K562 (cell line): ENCODE measurements at regions not wholly inside any gene's neighbourhood (a gene's known extent, or its start where the extent isn't known, plus 50 kb on each side); places are given as distances from the start of the nearest gene placed in this dataset.

Experiments
- POU5F1 ChIP-seq: fragments of 150-350 bp; IDR thresholded peaks from 2 replicates; pipeline ENCODE4 v1.6.1; 2014; ENCODE audit warnings: borderline replicate concordance, low read length, low read depth, mild to moderate bottlenecking; ENCODE audit not compliant: partially characterized antibody
- SREBF1 ChIP-seq: fragments of 150-350 bp; IDR thresholded peaks from 2 replicates; pipeline ENCODE4 v1.6.1; 2014; ENCODE audit warnings: antibody characterized with exemption, low read depth, low read length, borderline replicate concordance
- ZNF311 ChIP-seq: fragments of 250-450 bp; sonication (Bioruptor Pico); IDR thresholded peaks from 2 replicates; pipeline ENCODE4 v1.4.0; 2020; ENCODE audit warnings: mild to moderate bottlenecking, moderate library complexity
- ZNF316 ChIP-seq: fragments of 450-650 bp; IDR thresholded peaks from 2 replicates; pipeline ENCODE4 v1.6.1; 2016
- ZNF609 ChIP-seq: sonication (generic); formaldehyde crosslinking; IDR thresholded peaks from 2 replicates; pipeline ENCODE4 v1.8.1; 2023; ENCODE audit warnings: missing genetic modification reagents, mild to moderate bottlenecking, borderline replicate concordance
- ZNF695 ChIP-seq: fragments of 450-650 bp; formaldehyde crosslinking; IDR thresholded peaks from 2 replicates; pipeline ENCODE4 v1.4.0; 2020; ENCODE audit warnings: mild to moderate bottlenecking, moderate library complexity
- ZSCAN32 ChIP-seq: fragments of 450-650 bp; formaldehyde crosslinking; IDR thresholded peaks from 2 replicates; pipeline ENCODE4 v1.4.0; 2020; ENCODE audit warnings: mild to moderate bottlenecking, moderate library complexity
- TF ChIP-seq, protein P1 (sequence below): sonication (generic); formaldehyde crosslinking; IDR thresholded peaks from 2 replicates; pipeline ENCODE4 v1.8.0; 2022; ENCODE audit warnings: mild to moderate bottlenecking, missing genetic modification reagents
- TF ChIP-seq, protein P2 (sequence below): fragments of 450-650 bp; formaldehyde crosslinking; IDR thresholded peaks from 2 replicates; pipeline ENCODE4 v1.4.0; 2022; ENCODE audit warnings: mild to moderate bottlenecking, moderate library complexity

DNA sequence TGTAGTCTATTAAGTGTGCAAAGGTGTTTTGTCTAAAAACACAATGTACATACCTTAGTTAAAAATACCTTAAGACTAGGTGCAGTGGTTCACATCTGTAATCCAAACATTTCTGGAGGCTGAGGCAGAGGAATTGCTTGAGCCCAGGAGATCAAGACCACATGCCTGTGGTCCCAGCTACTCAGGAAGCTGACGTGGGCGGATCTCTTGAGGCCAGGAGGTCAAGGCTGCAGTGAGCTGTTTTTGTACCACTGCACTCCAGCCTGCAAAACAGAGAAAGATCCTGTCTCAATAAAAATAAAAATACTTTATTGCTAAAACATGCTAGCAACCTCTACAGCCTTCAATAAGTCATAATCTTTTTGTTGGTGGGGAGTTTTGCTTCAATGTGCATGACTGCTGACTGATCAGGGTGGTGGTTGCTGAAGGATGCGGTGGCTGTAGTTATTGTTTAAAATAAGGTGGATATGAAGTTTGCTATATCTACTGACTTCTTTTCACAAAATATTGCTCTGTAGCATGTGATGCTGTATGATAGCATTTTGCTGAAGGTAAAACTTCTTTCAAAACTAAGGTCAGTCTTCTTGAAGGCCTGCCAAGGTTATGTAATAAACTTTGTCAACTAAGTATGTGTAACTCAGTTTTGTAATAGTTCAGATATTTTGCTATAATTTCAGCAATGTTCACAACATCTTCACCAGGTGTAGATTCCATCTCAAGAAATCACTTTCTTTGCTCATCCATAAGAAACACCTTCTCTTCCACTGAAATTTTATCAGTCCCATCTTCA, 1238.0 kb upstream of the NRXN1 start (continued):
- TF ChIP-seq, protein P1, sequence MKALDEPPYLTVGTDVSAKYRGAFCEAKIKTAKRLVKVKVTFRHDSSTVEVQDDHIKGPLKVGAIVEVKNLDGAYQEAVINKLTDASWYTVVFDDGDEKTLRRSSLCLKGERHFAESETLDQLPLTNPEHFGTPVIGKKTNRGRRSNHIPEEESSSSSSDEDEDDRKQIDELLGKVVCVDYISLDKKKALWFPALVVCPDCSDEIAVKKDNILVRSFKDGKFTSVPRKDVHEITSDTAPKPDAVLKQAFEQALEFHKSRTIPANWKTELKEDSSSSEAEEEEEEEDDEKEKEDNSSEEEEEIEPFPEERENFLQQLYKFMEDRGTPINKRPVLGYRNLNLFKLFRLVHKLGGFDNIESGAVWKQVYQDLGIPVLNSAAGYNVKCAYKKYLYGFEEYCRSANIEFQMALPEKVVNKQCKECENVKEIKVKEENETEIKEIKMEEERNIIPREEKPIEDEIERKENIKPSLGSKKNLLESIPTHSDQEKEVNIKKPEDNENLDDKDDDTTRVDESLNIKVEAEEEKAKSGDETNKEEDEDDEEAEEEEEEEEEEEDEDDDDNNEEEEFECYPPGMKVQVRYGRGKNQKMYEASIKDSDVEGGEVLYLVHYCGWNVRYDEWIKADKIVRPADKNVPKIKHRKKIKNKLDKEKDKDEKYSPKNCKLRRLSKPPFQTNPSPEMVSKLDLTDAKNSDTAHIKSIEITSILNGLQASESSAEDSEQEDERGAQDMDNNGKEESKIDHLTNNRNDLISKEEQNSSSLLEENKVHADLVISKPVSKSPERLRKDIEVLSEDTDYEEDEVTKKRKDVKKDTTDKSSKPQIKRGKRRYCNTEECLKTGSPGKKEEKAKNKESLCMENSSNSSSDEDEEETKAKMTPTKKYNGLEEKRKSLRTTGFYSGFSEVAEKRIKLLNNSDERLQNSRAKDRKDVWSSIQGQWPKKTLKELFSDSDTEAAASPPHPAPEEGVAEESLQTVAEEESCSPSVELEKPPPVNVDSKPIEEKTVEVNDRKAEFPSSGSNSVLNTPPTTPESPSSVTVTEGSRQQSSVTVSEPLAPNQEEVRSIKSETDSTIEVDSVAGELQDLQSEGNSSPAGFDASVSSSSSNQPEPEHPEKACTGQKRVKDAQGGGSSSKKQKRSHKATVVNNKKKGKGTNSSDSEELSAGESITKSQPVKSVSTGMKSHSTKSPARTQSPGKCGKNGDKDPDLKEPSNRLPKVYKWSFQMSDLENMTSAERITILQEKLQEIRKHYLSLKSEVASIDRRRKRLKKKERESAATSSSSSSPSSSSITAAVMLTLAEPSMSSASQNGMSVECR (CRISPR knock-in tag), result no peak
- TF ChIP-seq ZSCAN32 (CRISPR knock-in tag) (no peak), POU5F1 (no peak), ZNF695 (CRISPR knock-in tag) (no peak), SREBF1 (no peak), ZNF316 (no peak), ZNF311 (CRISPR knock-in tag) (no peak), ZNF609 (no peak)
- TF ChIP-seq, protein P2, sequence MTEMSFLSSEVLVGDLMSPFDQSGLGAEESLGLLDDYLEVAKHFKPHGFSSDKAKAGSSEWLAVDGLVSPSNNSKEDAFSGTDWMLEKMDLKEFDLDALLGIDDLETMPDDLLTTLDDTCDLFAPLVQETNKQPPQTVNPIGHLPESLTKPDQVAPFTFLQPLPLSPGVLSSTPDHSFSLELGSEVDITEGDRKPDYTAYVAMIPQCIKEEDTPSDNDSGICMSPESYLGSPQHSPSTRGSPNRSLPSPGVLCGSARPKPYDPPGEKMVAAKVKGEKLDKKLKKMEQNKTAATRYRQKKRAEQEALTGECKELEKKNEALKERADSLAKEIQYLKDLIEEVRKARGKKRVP (CRISPR knock-in tag), result no peak
